ENCODE measurements at regions not wholly inside any gene's neighbourhood (a gene's known extent, or its start where the extent isn't known, plus 50 kb on each side); places are given as distances from the start of the nearest gene placed in this dataset.

GRCh38 chr11:41943656-41944055 is 484.2 kb upstream of the LRRC4C start:
- Histone ChIP-seq H3K4me3 (ENCODE audit: insufficient read depth, low read depth, low read length) (no peak overlapping the region), H3K27me3 (ENCODE audit: control insufficient read depth, insufficient read depth, low read length) (no peaks in the 10 kb centered on the region), H3K36me3 (replicated peaks; ENCODE audit: control insufficient read depth, insufficient read depth, low read length) (no peaks in the 10 kb centered on the region)
- no peak for DNase-seq

- H3K27me3 ChIP-seq (ENCODE audit: control insufficient read depth, insufficient read depth, low read length), result no peaks in the 10 kb centered on the region
- no peak for DNase-seq
- H3K36me3 ChIP-seq (replicated peaks; ENCODE audit: control insufficient read depth, insufficient read depth, low read length), result no peaks in the 10 kb centered on the region
- H3K4me3 ChIP-seq (ENCODE audit: insufficient read depth, low read depth, low read length), result no peak overlapping the region
Measured at GRCh38 chr11:41947392-41947791, 487.9 kb upstream of the LRRC4C start.

- no peak overlapping the region for H3K4me3 ChIP-seq (ENCODE audit: insufficient read depth, low read depth, low read length)
- DNase-seq, result no peak
- H3K27me3 ChIP-seq (ENCODE audit: control insufficient read depth, insufficient read depth, low read length), result no peaks in the 10 kb centered on the region
- H3K36me3 ChIP-seq (replicated peaks; ENCODE audit: control insufficient read depth, insufficient read depth, low read length), result no peaks in the 10 kb centered on the region
Measured at GRCh38 chr11:41950470-41951143, 491.2 kb upstream of the LRRC4C start.

- Histone ChIP-seq H3K27me3 (ENCODE audit: control insufficient read depth, insufficient read depth, low read length) (no peaks in the 10 kb centered on the region), H3K36me3 (replicated peaks; ENCODE audit: control insufficient read depth, insufficient read depth, low read length) (no peaks in the 10 kb centered on the region), H3K4me3 (ENCODE audit: insufficient read depth, low read depth, low read length) (no peak overlapping the region)
- DNase-seq, result no peak
Measured at GRCh38 chr11:41954034-41954433, 494.6 kb upstream of the LRRC4C start.

- no peaks in the 10 kb centered on the region for H3K27me3 ChIP-seq (ENCODE audit: control insufficient read depth, insufficient read depth, low read length)
- no peaks in the 10 kb centered on the region for H3K36me3 ChIP-seq (replicated peaks; ENCODE audit: control insufficient read depth, insufficient read depth, low read length)
- no peak overlapping the region for H3K4me3 ChIP-seq (ENCODE audit: insufficient read depth, low read depth, low read length)
Measured at GRCh38 chr11:41955066-41955465, 495.6 kb upstream of the LRRC4C start.

GRCh38 chr11:41955635-41956400 is 496.4 kb upstream of the LRRC4C start:
- Histone ChIP-seq H3K36me3 (replicated peaks; ENCODE audit: control insufficient read depth, insufficient read depth, low read length) (no peaks in the 10 kb centered on the region), H3K4me3 (ENCODE audit: insufficient read depth, low read depth, low read length) (no peak overlapping the region), H3K27me3 (ENCODE audit: control insufficient read depth, insufficient read depth, low read length) (no peaks in the 10 kb centered on the region)
- no peak for DNase-seq

More at GRCh38 chr11:41955066-41955465, 495.6 kb upstream of the LRRC4C start:
- DNase-seq, result no peak

GRCh38 chr11:41963406-41963805 is 504.0 kb upstream of the LRRC4C start:
- no peaks in the 10 kb centered on the region for H3K27me3 ChIP-seq (ENCODE audit: control insufficient read depth, insufficient read depth, low read length)
- H3K4me3 ChIP-seq (ENCODE audit: insufficient read depth, low read depth, low read length), result no peak overlapping the region
- DNase-seq, result no peak
- no peaks in the 10 kb centered on the region for H3K36me3 ChIP-seq (replicated peaks; ENCODE audit: control insufficient read depth, insufficient read depth, low read length)

- no peaks in the 10 kb centered on the region for H3K27me3 ChIP-seq (ENCODE audit: control insufficient read depth, insufficient read depth, low read length)
- DNase-seq, result no peak
- H3K36me3 ChIP-seq (replicated peaks; ENCODE audit: control insufficient read depth, insufficient read depth, low read length), result no peaks in the 10 kb centered on the region
- H3K4me3 ChIP-seq (ENCODE audit: insufficient read depth, low read depth, low read length), result no peak overlapping the region
Measured at GRCh38 chr11:41970681-41971080, 511.2 kb upstream of the LRRC4C start.

GRCh38 chr11:41971592-41971991 is 512.1 kb upstream of the LRRC4C start:
- Histone ChIP-seq H3K4me3 (ENCODE audit: insufficient read depth, low read depth, low read length) (no peak overlapping the region), H3K27me3 (ENCODE audit: control insufficient read depth, insufficient read depth, low read length) (no peaks in the 10 kb centered on the region), H3K36me3 (replicated peaks; ENCODE audit: control insufficient read depth, insufficient read depth, low read length) (no peaks in the 10 kb centered on the region)
- DNase-seq, result no peak

- Histone ChIP-seq H3K36me3 (replicated peaks; ENCODE audit: control insufficient read depth, insufficient read depth, low read length) (no peaks in the 10 kb centered on the region), H3K4me3 (ENCODE audit: insufficient read depth, low read depth, low read length) (no peak overlapping the region), H3K27me3 (ENCODE audit: control insufficient read depth, insufficient read depth, low read length) (no peaks in the 10 kb centered on the region)
- DNase-seq, result no peak
Measured at GRCh38 chr11:41978945-41979344, 519.5 kb upstream of the LRRC4C start.

- DNase-seq, result no peak
- no peaks in the 10 kb centered on the region for H3K27me3 ChIP-seq (ENCODE audit: control insufficient read depth, insufficient read depth, low read length)
- H3K4me3 ChIP-seq (ENCODE audit: insufficient read depth, low read depth, low read length), result no peak overlapping the region
- H3K36me3 ChIP-seq (replicated peaks; ENCODE audit: control insufficient read depth, insufficient read depth, low read length), result no peaks in the 10 kb centered on the region
Measured at GRCh38 chr11:41980741-41981140, 521.3 kb upstream of the LRRC4C start.

- no peak for DNase-seq
- H3K36me3 ChIP-seq (replicated peaks; ENCODE audit: control insufficient read depth, insufficient read depth, low read length), result no peaks in the 10 kb centered on the region
- no peak overlapping the region for H3K4me3 ChIP-seq (ENCODE audit: insufficient read depth, low read depth, low read length)
- H3K27me3 ChIP-seq (ENCODE audit: control insufficient read depth, insufficient read depth, low read length), result no peaks in the 10 kb centered on the region
Measured at GRCh38 chr11:41982276-41982675, 522.8 kb upstream of the LRRC4C start.

GRCh38 chr11:41982975-41983374 is 523.5 kb upstream of the LRRC4C start:
- H3K36me3 ChIP-seq (replicated peaks; ENCODE audit: control insufficient read depth, insufficient read depth, low read length), result no peaks in the 10 kb centered on the region
- H3K4me3 ChIP-seq (ENCODE audit: insufficient read depth, low read depth, low read length), result no peak overlapping the region
- no peak for DNase-seq
- no peaks in the 10 kb centered on the region for H3K27me3 ChIP-seq (ENCODE audit: control insufficient read depth, insufficient read depth, low read length)

GRCh38 chr11:41983475-41983874 is 524.0 kb upstream of the LRRC4C start:
- H3K27me3 ChIP-seq (ENCODE audit: control insufficient read depth, insufficient read depth, low read length), result no peaks in the 10 kb centered on the region
- DNase-seq, result no peak
- H3K4me3 ChIP-seq (ENCODE audit: insufficient read depth, low read depth, low read length), result no peak overlapping the region
- H3K36me3 ChIP-seq (replicated peaks; ENCODE audit: control insufficient read depth, insufficient read depth, low read length), result no peaks in the 10 kb centered on the region

GRCh38 chr11:41984023-41984422 is 524.6 kb upstream of the LRRC4C start:
- H3K4me3 ChIP-seq (ENCODE audit: insufficient read depth, low read depth, low read length), result no peak overlapping the region
- no peaks in the 10 kb centered on the region for H3K36me3 ChIP-seq (replicated peaks; ENCODE audit: control insufficient read depth, insufficient read depth, low read length)
- DNase-seq, result no peak
- H3K27me3 ChIP-seq (ENCODE audit: control insufficient read depth, insufficient read depth, low read length), result no peaks in the 10 kb centered on the region

All from H7 (cell line).